A549 (cell line): ENCODE measurements at regions not wholly inside any gene's neighbourhood (a gene's known extent, or its start where the extent isn't known, plus 50 kb on each side); places are given as distances from the start of the nearest gene placed in this dataset.

Experiments
- BHLHE40 ChIP-seq: IDR thresholded peaks from 2 replicates; pipeline ENCODE4 v1.6.1; 2012; ENCODE audit warnings: low read depth, low read length, inconsistent platforms
- CHD2 ChIP-seq: fragments of 150-350 bp; IDR thresholded peaks from 2 replicates; pipeline ENCODE4 v1.6.1; 2014; ENCODE audit warnings: low read length; ENCODE audit not compliant: partially characterized antibody
- CTCF ChIP-seq: fragments of >200 bp; sonication (Bioruptor Twin); formaldehyde crosslinking; IDR thresholded peaks from 3 replicates; pipeline ENCODE4 v1.5.1; 2016
- EP300 ChIP-seq, 2 experiments: fragments of >200 bp; sonication (Bioruptor Twin); formaldehyde crosslinking; IDR thresholded peaks; 2 replicates in 1 of 2; 3 replicates in 1 of 2; pipeline ENCODE4 v1.6.1; 2016 to 2017
- GATA3 ChIP-seq: IDR thresholded peaks from 2 replicates; pipeline ENCODE4 v1.6.1; 2012; ENCODE audit warnings: borderline replicate concordance
- HEYL ChIP-seq: fragments of 250-450 bp; sonication (Bioruptor Pico); IDR thresholded peaks from 2 replicates; pipeline ENCODE4 v1.8.0; 2021; ENCODE audit warnings: mild to moderate bottlenecking, moderate library complexity
- HMGXB4 ChIP-seq: fragments of 250-450 bp; sonication (Bioruptor Pico); IDR thresholded peaks from 2 replicates; pipeline ENCODE4 v1.5.0; 2021; ENCODE audit warnings: mild to moderate bottlenecking, moderate library complexity, borderline replicate concordance
- MAFK ChIP-seq: fragments of 450-650 bp; IDR thresholded peaks from 2 replicates; pipeline ENCODE4 v1.6.1; 2014; ENCODE audit not compliant: partially characterized antibody
- POLR2A ChIP-seq: IDR thresholded peaks from 2 replicates; pipeline ENCODE4 v1.6.1; 2012; ENCODE audit warnings: mild to moderate bottlenecking, low read length
- RAD21 ChIP-seq, 2 experiments: fragments of >200 bp in 1 of 2; sonication (Bioruptor Twin) in 1 of 2; formaldehyde crosslinking in 1 of 2; IDR thresholded peaks in 1 of 2; conservative IDR thresholded peaks in 1 of 2; 2 replicates in 1 of 2; 3 replicates in 1 of 2; pipeline ENCODE4 v1.6.1; 2012 to 2018; ENCODE audit warnings: inconsistent platforms in 1 of 2
- SMC3 ChIP-seq: fragments of >200 bp; sonication (Bioruptor Twin); formaldehyde crosslinking; IDR thresholded peaks from 3 replicates; pipeline ENCODE4 v1.6.1; 2018; ENCODE audit warnings: inconsistent platforms
- TP53 ChIP-seq: fragments of 250-450 bp; sonication (Bioruptor Pico); IDR thresholded peaks from 2 replicates; pipeline ENCODE4 v1.5.0; 2021; ENCODE audit warnings: mild to moderate bottlenecking, moderate library complexity
- TF ChIP-seq, protein P1 (sequence below): fragments of 200-600 bp; sonication (generic); IDR thresholded peaks from 2 replicates; pipeline ENCODE4 v1.6.1; 2016; ENCODE audit warnings: antibody characterized with exemption, mild to moderate bottlenecking, moderate library complexity

DNA sequence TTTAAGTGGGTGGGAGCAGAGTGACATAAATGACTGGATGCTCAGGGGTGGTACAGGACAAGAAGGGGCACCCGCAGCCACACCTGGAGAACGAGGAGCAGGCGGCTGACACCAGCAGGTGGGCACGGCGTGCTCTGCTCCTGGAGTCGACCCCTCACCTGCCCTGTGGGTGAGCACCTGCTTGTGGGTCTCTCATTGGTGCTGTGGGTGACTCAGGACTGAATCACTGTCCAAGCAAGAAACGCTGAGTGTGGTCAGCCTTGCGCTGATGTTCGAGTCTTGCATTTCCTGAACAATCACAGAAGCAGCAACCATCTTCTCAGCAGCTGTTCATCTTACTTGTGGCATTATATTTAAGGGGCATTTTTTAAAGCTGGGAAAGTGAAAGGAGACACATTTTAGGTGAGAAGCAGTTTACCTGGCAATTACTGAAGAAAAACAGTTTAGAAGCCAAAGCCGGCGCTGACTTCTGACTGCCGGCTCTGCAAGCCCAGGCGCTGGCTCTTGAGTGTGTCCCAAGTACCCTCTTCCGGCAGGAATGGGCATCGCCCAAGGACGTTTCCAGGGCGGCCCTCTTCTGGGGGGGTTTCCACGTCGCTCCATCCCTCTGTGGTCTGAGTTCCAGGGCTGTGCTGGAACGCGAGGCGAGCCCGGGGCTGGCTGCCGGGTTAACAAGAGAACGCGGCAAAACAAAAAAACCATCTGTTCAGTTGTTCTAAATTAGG is 145.2 kb upstream of the PFKP start:
- TF ChIP-seq EP300 (IDR thresholded peaks at IDR 0.05) (no peak), CTCF (peak; percentile 41; the same call in 2 of the 3 replicates), TP53 (CRISPR knock-in tag) (no peak), MAFK (no peak), SMC3 (peak; percentile 36; the same call in 1 of the 3 replicates), CHD2 (no peak), HMGXB4 (CRISPR knock-in tag) (no peak), POLR2A (no peak), RAD21 (conservative IDR thresholded peaks at IDR 0.05 in 1 of 2, IDR thresholded peaks at IDR 0.05 in 1 of 2) (peak; percentile 60 to 70), GATA3 (no peak), HEYL (CRISPR knock-in tag) (no peak), BHLHE40 (no peak)
- TF ChIP-seq, protein P1, sequence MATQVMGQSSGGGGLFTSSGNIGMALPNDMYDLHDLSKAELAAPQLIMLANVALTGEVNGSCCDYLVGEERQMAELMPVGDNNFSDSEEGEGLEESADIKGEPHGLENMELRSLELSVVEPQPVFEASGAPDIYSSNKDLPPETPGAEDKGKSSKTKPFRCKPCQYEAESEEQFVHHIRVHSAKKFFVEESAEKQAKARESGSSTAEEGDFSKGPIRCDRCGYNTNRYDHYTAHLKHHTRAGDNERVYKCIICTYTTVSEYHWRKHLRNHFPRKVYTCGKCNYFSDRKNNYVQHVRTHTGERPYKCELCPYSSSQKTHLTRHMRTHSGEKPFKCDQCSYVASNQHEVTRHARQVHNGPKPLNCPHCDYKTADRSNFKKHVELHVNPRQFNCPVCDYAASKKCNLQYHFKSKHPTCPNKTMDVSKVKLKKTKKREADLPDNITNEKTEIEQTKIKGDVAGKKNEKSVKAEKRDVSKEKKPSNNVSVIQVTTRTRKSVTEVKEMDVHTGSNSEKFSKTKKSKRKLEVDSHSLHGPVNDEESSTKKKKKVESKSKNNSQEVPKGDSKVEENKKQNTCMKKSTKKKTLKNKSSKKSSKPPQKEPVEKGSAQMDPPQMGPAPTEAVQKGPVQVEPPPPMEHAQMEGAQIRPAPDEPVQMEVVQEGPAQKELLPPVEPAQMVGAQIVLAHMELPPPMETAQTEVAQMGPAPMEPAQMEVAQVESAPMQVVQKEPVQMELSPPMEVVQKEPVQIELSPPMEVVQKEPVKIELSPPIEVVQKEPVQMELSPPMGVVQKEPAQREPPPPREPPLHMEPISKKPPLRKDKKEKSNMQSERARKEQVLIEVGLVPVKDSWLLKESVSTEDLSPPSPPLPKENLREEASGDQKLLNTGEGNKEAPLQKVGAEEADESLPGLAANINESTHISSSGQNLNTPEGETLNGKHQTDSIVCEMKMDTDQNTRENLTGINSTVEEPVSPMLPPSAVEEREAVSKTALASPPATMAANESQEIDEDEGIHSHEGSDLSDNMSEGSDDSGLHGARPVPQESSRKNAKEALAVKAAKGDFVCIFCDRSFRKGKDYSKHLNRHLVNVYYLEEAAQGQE: no peak
